LNCAP (cell line): ENCODE measurements at regions not wholly inside any gene's neighbourhood (a gene's known extent, or its start where the extent isn't known, plus 50 kb on each side); places are given as distances from the start of the nearest gene placed in this dataset.

Experiments used
- TF ChIP-seq, protein P1 (sequence below): fragments of 450-650 bp; IDR thresholded peaks from 2 replicates; pipeline ENCODE4 v1.5.1; 2017; ENCODE audit warnings: mild to moderate bottlenecking

DNA sequence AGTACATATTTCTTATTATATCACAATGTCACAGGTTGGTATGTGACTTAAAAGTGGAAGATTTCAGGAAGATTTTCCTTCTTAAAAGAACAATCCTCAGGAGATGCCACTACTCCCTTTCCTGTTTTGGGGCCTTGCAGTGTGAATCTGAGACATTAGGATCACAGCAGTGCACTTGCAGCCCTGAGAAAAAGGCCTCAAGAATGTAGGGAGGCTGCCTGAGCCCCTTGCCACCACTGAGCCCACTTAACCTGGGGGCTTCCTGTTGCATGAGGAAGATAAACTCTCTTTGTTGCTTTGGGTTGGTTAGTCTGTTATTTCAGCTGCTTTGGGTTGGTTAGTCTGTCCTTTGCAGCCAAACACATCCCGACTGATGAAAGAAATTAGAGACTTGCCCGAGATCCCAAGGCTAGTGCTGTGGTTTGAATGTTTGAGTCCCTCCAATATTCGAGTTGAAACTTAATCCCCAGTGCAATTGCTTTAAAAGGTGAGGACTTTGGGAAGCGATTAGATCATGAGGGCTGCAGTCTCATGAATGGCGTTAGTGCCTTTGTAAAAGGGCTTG, 151.3 kb upstream of the SP4 start:
- TF ChIP-seq, protein P1, sequence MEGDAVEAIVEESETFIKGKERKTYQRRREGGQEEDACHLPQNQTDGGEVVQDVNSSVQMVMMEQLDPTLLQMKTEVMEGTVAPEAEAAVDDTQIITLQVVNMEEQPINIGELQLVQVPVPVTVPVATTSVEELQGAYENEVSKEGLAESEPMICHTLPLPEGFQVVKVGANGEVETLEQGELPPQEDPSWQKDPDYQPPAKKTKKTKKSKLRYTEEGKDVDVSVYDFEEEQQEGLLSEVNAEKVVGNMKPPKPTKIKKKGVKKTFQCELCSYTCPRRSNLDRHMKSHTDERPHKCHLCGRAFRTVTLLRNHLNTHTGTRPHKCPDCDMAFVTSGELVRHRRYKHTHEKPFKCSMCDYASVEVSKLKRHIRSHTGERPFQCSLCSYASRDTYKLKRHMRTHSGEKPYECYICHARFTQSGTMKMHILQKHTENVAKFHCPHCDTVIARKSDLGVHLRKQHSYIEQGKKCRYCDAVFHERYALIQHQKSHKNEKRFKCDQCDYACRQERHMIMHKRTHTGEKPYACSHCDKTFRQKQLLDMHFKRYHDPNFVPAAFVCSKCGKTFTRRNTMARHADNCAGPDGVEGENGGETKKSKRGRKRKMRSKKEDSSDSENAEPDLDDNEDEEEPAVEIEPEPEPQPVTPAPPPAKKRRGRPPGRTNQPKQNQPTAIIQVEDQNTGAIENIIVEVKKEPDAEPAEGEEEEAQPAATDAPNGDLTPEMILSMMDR = no peak

DNA sequence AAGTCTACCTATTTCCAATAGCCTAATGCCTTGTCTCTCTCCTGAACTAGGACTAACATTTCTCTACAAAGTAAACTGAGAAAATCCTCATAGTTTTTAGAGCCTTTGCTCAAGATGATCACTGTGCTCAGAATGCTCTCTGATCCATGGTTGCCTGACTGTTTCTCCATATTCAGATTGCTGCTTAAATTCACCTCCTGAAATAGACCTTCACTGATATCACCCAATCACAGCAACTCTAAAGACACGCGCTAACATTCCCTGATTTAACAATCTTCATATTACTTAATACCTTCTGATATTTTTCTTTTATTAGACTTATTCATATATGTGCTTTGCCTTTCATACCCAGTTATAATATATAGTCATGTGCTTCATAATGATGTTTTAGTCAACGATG, 148.9 kb upstream of the SP4 start:
- TF ChIP-seq, protein P1 = no peak

DNA sequence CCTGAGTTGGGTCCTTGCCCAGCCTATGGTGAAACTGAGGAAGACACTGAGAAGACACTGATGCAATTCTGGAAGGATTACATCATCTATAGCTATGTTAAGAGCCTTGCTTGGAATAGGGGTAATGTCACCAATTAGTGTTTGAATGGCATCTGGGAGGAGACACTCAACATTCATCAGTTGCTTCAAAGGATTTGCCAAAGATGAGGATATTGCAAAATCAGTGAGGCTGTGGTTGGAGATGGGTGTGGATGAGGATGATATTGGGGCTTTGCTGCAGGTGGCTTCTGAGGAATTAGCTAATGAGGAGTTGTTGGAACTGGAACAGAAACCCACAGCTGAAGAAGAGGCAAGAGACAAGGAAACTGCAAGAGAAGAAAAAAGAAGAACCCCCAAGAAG, 146.7 kb upstream of the SP4 start:
- TF ChIP-seq, protein P1 = no peak

DNA sequence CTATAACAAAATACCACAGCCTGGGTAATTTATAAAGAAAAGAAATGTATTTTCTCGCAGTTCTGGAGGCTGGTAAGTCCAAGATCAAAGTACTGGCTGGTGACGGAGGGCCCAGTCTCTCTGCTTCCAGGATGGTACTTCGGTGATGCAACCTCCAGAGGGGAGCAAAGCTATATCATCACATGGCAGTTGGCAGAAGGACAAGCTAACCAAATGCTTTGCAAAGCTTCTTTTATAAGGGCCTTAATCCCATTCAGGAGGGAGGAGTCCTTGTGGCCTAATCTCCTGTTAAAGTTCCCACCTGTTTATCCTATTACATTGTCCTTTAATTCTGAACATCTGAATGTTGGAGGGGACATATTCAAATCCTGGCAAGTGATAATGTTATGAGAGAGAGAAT, 134.1 kb upstream of the SP4 start:
- TF ChIP-seq, protein P1 = no peak

DNA sequence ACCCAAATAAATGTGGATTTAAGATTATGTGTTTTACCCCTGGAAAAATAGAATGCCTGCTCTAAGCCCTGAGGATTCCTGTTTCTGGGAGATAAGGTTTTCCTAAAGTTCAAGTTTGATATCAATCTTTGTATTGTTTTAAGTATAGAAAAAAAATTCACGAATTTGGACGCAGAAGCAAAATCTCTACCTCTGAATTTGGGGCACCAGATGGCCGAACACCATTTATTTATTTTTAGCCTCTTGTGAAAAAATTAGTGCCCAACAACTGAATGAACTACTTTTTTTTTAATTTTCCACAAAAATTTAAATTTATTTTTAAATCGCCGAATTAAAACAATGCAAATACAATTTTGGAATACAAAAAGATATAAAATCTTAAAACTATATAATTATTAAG, 128.1 kb upstream of the SP4 start:
- TF ChIP-seq, protein P1 = no peak

DNA sequence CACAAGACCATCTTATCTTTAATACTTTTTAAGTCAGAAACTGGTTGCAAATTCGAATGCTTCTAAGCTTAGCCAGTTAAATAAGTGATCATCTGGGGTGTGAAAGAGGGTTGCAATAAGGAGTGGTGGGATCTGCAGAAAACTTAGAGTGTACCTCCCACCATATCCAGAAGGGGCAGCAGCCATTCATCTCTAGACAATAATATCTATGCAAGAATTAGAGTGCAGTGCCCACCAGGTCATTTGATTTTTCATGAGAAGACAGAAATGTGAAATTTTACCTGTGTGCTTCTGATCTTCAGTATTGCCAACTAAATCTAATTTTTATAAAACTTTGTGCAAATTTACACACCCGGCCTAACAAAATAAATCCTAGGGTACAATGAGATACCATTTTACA, 127.2 kb upstream of the SP4 start:
- TF ChIP-seq, protein P1 = peak; percentile 38

DNA sequence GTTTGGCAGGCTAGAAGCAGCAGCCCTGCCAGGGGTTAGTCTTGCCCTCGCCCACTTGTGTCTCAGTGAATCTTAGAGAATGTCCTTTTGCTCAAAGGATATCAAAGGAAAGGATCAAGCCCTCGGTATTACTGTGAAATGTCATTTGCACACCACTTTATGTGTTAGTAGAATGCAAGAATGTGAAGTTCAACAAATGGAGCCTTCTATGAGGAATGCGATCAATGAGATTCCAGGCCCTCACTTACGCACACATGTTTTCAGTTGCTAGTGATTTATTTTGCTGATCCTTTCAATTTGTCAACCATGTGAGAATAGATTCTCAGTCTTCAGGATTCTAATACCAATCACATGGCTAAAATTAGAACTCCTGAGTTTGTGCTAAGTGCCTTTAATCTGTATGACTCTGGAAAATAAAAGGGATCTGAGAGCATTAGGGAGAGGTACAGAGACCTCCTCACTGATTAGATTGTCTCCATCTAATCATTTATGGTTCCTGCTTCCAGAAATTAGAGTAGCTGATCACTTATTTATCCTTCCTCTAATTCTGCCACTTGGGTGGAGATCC, 123.0 kb upstream of the SP4 start:
- TF ChIP-seq, protein P1 = no peak
